ENCODE measurements at regions not wholly inside any gene's neighbourhood (a gene's known extent, or its start where the extent isn't known, plus 50 kb on each side); places are given as distances from the start of the nearest gene placed in this dataset.

- in situ Hi-C loops (cut with HindIII; ENCODE audit: low sequenced_read_pairs): no loop called here
Measured at GRCh38 chr5:6806668-6807067, 93.4 kb downstream of the TENT4A start.

- in situ Hi-C loops (cut with HindIII; ENCODE audit: low sequenced_read_pairs): no loop called here
Measured at GRCh38 chr5:6808462-6808861, 95.2 kb downstream of the TENT4A start.

GRCh38 chr5:6810641-6811405 is 97.6 kb downstream of the TENT4A start:
- in situ Hi-C loops (cut with HindIII; ENCODE audit: low sequenced_read_pairs): no loop called here

GRCh38 chr5:6812091-6812490 is 98.9 kb downstream of the TENT4A start:
- in situ Hi-C loops (cut with HindIII; ENCODE audit: low sequenced_read_pairs): no loop called here

GRCh38 chr5:6812800-6813731 is 99.8 kb downstream of the TENT4A start:
- in situ Hi-C loops (cut with HindIII; ENCODE audit: low sequenced_read_pairs): no loop called here

GRCh38 chr5:6814816-6815215 is 101.6 kb downstream of the TENT4A start:
- in situ Hi-C loops (cut with HindIII; ENCODE audit: low sequenced_read_pairs): no loop called here

- in situ Hi-C loops (cut with HindIII; ENCODE audit: low sequenced_read_pairs): no loop called here
Measured at GRCh38 chr5:6818594-6819511, 105.6 kb downstream of the TENT4A start.

GRCh38 chr5:6819521-6819920 is 106.3 kb downstream of the TENT4A start:
- in situ Hi-C loops (cut with HindIII; ENCODE audit: low sequenced_read_pairs): no loop called here

- in situ Hi-C loops (cut with HindIII; ENCODE audit: low sequenced_read_pairs): no loop called here
Measured at GRCh38 chr5:6820851-6821479, 107.7 kb downstream of the TENT4A start.

- in situ Hi-C loops (cut with HindIII; ENCODE audit: low sequenced_read_pairs): no loop called here
Measured at GRCh38 chr5:6822068-6822467, 108.8 kb downstream of the TENT4A start.

- in situ Hi-C loops (cut with HindIII; ENCODE audit: low sequenced_read_pairs): no loop called here
Measured at GRCh38 chr5:6822556-6823343, 109.5 kb downstream of the TENT4A start.

- in situ Hi-C loops (cut with HindIII; ENCODE audit: low sequenced_read_pairs): no loop called here
Measured at GRCh38 chr5:6823996-6824395, 110.8 kb downstream of the TENT4A start.

- in situ Hi-C loops (cut with HindIII; ENCODE audit: low sequenced_read_pairs): no loop called here
Measured at GRCh38 chr5:6825678-6826244, 112.5 kb downstream of the TENT4A start.

- in situ Hi-C loops (cut with HindIII; ENCODE audit: low sequenced_read_pairs): no loop called here
Measured at GRCh38 chr5:6826756-6827155, 113.5 kb downstream of the TENT4A start.

GRCh38 chr5:6827526-6828219 is 114.4 kb downstream of the TENT4A start:
- in situ Hi-C loops (cut with HindIII; ENCODE audit: low sequenced_read_pairs): no loop called here

GRCh38 chr5:6829150-6829784 is 116.0 kb downstream of the TENT4A start:
- in situ Hi-C loops (cut with HindIII; ENCODE audit: low sequenced_read_pairs): no loop called here

- in situ Hi-C loops (cut with HindIII; ENCODE audit: low sequenced_read_pairs): no loop called here
Measured at GRCh38 chr5:6830643-6831239, 117.5 kb downstream of the TENT4A start.

Data from DLD1 (cell line).